Left hindlimb (tissue), 1 donor: ENCODE measurements at regions not wholly inside any gene's neighbourhood (a gene's known extent, or its start where the extent isn't known, plus 50 kb on each side); places are given as distances from the start of the nearest gene placed in this dataset.
A peak's percentile ranks its signal among the peaks of the same experiment; 100 is the strongest.

Experiments
- DNase-seq: peaks from one replicate; pipeline ENCODE4 v3.0.0-alpha.2; 2018

DNA sequence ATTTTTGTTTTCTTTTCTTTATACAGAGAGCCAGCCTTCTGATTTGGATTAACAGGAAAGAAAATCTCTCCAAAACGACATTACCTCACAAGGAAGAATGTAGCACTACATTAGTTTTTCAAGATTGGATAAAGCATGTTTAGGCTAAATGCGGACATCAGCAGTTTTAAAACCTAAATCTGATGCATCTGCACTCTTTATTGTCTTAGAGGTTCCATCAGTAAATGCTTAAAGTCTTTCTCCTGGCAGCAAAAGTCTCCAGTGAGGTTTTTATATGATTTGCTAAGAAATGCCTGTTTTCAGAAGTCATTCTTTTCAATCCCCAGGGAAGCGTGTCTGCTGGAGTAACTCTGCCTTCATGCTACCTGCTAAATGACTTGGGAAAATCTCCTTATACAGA lies 912.9 kb upstream of the INTU start:
- DNase-seq = no peak

DNA sequence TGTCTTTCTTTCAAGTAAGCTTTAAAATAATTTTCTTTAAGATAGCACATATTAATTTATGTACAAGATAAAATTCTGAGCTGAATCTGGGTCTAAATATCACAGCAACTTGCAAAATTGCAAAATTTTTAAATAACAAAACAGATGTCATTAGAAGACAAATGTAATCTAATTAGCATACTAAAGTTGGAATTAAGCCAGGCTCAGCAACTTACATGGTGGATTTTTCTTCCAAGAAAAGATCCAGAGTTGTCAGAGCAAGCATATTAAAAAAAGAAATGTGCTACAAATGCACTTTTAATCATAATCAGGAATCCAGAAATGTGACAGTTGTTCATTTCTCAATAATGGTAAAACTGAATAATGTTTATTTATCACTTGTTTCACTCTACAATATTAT lies 906.9 kb upstream of the INTU start:
- no peak for DNase-seq

DNA sequence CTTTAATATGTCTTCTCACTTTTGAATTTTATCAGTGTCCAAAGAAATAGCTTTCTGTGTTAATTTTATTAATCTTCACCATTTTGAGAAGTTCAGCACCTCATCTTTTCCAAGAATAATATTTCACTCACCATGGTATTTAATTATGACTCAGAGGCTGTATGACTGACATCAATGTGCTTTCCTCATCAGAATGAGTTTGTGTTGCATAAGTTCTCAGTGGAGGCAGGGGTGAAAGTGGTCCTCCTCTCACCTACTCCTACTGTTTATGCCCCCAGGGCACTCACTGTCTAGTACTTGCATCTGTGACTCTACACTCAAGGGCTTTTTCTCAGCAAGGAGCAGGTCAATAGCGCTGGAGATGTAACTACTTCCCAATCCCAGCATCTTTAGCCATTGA lies 905.3 kb upstream of the INTU start:
- no peak for DNase-seq

DNA sequence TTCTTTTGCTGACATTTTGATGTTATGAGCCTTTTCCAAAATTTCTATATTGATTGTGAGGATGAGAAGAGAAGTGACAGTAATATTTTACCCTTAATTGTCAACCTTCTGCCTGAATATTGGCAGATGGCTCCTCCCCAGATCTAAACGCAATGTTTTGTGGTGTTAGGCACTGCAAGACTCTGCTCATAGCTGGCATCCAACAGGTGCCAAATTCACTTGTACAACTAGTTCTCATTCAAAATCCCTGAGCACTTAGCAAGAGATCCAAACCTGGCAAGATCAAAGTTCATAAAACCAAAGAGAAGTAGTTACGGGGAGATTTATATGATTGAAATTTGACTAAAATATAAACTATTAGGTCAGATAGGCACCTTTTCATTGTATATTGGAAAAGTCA lies 901.7 kb upstream of the INTU start:
- DNase-seq = no peak

DNA sequence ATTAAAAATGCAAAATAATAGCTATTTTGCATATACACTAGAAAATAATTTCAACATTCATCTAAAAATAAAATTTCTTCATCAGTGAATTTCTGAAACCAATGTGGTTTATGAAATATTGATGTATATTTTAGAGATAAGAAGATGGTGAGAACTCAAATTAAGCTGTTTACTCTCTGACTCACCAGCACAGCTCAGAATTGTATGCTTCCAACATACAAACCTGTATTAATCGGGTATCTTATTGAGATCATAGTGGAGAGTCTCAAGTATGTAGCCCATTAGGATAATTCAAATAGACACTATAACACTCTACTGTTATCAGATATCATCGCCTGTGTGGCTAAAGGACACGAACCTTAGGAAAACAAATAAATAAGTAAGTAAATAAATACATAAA lies 899.5 kb upstream of the INTU start:
- no peak for DNase-seq

DNA sequence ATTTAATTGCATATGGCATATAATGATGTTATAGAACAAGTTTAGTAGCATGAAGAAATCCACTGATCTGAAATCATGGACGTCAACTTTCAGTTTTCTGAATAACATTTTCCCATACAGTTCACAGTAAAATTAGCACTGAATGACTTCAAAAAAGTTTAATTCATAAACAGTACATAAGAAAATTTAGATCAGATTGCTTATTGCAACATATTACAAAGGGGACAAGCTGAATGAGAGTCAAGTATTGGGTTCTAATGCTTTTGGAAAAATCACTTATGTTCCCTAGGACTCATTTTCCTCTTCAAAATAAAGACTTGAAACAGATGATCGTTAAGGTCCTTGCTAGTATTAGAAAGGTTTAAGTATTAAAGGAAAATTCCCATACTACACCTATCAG lies 898.3 kb upstream of the INTU start:
- DNase-seq = no peak

DNA sequence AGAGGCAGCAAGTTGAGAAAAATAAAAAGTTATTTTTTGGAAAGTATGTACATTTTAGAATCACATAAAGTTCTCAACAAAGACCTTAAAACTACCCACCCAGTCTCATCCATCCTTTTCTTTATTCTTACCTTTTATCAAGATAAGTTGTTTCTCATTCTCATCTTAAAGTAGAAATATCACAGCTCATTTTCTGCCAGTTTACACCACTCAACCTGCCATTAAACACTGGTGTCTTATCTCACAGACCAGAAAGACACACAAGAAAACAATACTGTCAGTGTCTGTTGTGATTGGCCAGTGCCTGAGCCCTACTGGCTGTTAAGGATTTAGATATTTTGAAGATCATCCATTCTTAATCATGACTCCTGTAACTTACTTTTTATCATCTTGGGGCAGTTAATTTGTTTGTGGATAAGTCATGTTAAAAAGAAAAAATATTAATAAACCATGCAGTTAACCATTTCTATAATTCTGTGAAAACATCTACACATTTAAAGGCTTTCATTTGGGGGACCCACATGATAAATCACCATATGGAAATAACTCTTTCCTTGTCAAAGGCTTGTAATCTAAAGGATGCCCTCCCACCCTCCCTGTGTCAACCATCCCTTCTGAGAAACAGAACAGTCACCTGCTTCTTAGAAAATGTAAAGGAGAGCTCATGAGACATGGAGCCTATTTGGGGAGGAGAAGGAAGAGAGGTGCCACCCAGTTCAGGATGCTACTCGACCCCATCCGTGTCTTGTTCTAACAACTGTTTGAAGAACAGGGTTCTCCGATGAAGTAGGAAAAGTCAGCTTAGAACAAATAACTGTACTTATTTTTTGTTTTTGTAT lies 897.2 kb upstream of the INTU start:
- no peak for DNase-seq

DNA sequence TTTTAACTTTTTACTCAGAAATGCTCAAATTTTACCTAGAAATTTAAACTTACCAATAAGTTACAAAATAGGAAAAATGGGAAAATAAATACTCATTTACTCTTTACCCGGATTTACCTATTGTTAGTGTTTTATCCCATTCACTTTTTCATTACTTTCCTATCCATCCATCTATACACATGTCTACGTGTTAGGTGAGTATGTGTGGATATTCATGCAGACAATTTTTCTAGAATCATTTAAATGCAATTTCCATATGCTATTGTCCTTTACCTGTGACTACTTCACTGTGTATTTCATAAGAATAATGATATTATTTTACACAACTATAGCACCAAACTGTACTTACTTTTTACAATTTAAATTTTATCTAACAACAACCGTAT lies 896.6 kb upstream of the INTU start:
- no peak for DNase-seq

DNA sequence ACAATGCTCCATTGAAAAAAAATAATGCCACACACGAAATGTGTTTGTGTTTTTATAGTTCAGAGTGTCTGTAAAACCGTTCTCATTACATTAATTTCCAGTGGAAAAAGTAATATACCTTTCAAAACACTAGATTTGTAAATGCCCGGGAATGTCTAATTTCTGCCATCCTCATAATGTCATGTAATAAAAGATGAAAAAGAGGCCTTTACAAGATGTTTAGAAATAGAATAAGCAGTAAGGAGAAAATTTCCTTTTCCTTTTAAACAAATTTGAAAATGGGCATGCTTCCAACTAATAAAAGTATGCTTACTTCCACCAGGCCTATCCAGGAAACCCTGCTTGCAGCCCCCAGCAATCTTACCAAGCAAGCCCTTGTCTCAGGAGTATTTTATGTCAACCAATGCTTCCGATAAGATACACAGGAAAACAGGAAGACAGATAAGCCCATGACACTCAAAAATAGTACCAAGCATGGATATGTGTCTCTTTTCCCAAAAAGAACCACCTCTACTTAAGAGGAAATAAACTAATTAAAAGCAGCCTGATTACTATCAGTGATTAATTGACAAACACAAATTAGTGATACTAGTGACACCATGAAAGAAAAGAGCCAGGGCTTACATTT lies 894.7 kb upstream of the INTU start:
- DNase-seq = no peak

DNA sequence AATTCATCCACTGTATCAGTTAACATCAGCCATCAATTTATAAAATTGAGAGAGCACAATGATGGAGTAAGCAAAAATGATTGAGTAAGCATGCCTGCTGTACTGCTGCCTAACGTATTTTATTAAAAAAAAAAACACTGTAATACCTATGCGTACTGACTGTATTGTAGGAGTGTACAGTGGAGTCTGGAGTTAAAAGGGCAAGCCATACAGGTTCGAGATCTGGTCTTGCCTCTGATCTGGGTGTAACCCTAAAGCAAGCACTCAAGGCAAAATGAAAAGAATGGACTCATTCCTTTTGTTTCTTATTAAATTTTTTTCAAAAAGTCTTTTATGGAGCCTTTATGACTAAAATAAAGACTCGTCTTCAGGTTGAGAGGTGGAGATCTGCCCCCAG lies 894.2 kb upstream of the INTU start:
- DNase-seq = no peak

DNA sequence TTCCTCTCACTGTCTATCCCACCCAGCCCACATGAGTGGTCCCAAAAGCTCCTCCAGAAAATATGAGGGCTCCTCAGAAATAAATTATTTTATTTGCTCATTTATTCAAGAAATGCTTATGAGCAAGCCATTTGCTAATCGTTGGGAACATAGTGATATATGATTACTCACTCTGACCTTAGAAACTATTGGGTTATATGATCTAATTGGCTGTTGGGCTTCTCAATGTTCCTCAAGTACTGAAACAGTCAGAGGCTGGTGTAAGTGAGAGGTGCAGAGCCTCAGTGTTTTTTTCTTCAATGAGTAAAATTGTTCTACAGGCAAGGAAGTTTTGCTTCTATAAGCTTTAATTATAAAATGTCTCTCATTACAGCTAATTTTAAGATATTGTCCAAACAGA lies 893.8 kb upstream of the INTU start:
- DNase-seq = no peak

DNA sequence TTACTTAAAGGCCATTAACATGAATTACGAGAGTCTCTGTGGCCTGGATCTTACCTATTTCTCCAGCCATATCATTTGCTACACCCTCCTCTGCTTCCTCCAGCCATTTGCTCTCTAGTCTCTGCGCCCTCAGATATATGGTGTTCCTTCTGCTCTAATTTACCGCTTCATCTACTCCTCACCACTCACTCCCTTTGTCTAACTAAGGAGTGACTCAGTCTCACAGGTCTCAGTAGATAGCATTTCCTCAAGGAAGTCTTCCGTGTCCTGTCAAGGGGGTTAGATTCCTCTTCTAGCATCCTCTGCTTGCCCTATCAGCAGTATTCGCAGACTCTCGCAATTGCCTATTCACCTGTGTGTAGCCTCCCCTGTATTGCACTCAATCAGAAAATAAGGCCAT lies 892.1 kb upstream of the INTU start:
- DNase-seq = no peak

DNA sequence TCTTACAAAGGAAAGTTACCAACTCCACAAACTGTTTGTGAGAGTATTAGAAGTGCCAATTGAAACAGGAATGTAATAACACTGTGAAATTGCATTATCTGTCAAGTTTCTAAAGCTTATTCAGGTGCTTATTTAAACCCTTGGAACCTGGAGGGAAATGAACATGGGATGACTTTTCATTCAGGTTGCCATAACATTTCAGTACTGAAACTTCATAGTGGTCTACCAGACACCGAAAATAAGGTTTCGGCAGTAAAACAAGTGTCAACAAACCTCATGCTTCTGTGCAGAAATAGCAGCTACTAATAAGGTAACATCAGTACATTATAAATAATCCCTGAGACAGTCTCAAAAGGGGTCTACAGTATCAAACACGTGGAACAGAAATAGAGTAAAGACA lies 890.7 kb upstream of the INTU start:
- DNase-seq = no peak

DNA sequence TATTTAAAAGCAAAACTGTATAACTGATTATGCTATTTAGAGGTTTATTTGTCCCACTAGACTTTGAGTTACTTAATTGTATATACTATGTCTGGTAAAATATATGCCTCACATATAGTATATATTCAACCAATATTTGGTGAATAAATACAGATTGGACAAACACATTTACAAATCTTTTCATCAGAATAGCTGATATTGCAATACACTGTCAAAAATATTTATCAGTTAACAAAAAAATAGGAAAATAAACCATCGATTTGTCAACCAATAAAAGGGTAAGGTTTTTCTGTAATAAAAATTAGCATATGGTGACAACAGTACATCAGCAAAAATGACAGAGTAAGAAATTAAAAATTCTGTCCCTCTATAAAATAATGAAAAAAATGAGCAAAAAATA lies 889.9 kb upstream of the INTU start:
- DNase-seq = no peak

DNA sequence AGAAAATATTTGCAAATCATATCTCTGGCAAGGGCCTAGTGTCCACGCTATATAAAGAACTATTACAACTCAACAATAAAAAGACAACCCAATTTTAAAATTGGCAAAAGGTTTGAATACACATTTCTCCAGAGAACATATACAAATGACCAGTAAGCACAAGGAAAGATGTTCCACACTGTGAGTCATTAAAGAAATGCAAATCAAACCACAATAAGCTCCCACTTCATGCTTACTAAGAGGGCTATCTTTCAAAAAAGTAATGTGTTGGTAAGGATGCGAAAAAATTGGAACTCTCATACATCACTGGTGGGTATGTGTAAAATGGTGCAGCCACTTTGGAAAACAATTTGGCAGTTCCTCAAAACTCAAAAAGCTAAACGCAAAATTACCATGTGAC lies 884.0 kb upstream of the INTU start:
- DNase-seq = no peak

DNA sequence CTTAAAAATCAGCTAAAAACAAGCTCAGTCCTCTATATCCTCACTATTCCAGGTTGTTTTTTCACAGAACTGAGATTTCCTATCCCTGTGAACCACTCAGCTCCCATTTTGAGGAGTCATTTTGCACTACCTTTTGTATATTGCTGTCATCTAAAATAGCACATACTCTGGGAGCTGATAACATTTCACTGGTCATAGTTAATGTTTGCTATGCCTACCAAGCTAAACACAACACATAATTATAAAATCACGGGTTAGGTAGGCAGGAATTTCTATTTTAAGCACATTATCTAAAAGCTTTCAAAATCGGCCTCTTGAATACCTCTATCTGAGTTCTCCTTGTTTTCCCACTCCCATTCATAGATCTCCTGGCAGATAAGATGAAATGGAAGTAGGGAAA lies 882.0 kb upstream of the INTU start:
- DNase-seq = no peak

DNA sequence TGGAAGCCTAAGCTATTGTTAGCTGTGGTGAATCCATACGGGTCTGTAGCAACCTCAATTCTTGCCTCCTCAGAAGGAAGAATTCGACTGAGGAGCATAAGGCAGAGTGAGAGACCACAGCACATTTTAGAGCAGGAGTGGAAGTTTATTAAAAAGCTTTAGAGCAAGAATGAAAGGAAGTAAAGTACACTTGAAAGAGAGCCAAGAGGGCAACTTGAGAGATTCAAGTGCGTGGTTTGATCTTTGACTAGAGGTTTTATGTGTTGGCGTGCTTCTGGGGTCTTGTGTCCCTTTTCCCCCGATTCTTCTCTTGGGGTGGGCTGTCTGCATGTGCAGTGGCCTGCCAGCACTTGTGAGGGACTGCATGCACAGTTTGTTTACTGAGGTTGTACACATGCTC lies 880.6 kb upstream of the INTU start:
- DNase-seq = no peak

DNA sequence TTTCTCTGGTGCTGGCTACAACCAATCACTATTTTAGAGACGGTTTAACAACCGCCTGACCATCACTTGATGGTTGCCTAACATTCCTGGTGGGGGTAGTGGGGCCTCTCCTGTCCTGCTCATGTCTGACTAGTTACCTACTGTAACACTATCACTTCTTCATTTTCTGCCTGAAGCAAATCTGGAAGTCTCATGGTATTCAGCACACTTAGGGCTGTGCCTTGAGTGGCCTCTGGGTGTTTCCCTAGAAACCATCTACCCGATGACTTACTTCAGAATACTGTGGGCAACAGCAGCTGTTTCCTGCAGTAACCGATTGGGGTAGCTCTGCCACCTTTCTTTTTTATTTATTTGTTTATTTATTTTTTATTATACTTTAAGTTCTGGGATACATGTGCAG lies 880.1 kb upstream of the INTU start:
- no peak for DNase-seq

DNA sequence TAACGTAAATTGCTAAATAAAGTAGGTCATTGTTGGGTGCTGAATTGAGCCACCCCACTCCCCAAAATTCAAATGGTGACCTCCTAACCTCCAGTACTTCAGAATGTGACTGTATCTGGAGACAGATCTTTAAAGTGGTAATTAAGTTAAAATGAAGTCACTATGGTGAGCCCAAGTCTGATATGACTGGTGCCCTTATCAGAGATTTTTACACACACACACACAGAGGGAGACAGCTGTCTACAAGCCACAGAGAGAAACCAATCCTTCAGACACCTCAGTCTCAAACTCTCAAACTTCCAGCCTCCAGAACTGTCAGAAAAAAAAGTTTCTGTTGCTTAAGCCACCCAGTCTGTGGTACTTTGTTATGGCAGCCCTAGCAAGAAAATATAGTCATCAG lies 879.2 kb upstream of the INTU start:
- no peak for DNase-seq

DNA sequence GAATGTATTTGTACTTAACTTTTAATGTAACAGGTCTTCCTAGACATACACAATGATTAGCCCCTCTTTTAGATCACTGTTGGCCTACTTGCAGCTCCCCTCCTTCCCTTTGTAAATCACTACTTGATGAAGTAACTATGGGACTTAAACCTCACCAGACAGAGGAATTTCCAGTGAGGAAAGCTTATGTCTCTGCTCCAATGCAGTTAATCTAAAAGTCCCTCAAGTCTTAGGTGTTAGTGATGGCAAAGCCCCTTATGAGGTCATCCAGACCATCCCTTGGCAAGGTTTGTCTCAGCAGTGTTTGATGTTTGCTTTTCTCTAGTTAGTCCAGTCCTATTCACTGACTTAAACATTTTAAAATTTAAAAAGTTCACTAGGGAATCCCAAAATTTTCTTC lies 877.3 kb upstream of the INTU start:
- peak; percentile 63 for DNase-seq

DNA sequence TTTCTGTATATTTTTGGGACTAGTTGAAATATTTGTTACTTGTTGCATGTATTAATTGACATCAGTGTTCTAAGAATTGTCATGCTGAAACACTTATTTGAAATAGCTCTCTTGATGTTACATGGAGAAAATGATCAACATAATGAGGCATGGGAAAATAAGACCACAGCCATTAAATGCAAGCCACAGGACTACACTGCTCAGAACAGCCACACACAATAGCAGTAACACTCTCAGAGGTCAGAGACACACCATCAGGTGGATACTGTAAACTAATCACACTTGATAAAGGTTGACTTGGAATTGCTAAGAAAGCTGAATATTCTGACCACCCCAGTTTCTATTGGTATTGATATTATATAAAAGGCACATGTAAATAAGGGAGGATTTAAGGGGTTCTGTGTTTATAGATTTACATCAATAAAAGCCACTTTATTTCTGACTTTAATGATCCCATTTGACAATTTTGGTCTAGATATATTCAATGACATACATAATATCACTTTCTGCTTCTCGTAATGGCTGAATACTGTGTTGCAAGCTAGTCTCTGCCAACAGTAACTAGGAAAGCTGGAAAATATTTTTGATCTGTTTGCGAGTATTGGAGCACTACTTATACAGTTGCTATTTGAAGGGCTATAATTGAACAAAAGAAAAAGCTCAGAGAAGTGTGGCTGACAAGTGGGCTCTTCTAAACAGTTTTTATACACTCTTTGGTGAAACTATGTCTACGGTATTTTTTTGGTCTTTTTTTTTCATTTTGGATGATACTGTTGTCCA lies 876.5 kb upstream of the INTU start:
- no peak for DNase-seq

DNA sequence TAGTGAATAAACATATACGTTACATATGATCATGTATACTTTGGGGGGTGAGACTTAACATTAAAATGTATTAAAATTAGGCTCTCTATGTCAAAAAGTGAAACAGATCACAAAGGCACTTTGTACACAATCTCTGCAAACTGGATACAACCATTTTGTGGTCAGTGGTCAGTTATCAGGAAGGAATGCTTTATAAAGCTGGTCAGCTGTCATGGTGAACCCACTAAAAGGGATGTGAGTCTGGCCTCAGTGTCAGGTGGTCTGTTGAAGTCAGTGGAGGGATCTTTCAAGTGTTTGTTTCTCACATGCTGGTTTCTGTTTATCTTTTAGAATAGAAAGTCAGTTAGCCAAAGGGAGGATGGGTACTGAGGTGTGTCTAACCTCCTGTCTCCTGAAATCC lies 875.5 kb upstream of the INTU start:
- no peak for DNase-seq

DNA sequence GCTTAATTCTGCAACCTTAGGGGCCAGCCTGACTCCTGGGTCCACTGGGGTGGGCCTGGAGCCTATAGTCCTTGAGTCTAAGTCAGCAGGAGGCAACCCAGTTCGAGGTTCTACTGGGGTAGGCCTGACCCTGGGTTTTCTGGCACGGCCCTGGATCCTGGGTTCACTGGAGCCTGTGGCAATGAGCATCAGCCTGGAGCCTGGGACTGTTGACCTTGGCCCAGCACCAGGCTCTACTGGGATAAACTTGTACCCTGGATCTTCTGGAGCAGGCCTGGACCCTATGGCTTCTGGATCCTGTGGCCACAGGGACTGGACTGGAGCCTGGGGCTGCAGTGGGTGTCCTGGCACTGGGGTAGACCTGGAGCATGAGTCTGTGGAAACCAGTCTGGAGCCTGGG lies 874.3 kb upstream of the INTU start:
- no peak for DNase-seq

DNA sequence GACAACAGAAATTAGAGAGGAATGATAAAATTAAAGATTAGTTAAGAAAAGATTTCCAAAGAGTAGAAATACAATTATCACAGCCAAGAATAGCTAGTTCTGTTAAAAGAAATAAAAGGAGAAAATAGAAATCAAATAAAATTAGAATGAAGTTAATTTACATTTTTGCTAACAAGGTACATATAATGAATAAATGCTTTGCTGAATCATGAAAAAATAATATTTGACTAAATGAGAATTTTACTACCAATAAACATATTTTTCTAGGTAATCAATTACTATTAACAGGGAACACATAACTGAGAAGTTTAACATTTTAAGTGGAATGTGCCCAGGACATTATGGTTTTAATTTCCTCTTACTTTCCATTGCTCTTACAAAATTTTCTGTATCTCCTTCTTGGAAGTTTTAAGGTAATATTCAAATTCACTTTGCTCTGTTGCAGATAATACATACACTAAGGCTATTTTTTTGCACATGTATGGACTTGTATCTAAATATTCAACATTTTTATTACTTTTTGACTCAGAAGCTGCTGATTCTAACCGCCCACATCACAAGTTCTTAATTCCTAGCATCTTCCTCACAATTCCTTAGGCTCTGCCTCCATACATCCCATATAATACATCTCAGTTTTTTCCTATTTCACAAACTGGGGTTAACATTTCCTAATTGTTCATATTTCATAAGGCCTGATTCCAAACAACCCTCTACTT lies 870.7 kb upstream of the INTU start:
- DNase-seq = no peak
